PC-3 (cell line): ENCODE measurements at regions not wholly inside any gene's neighbourhood (a gene's known extent, or its start where the extent isn't known, plus 50 kb on each side); places are given as distances from the start of the nearest gene placed in this dataset.
A peak's percentile ranks its signal among the peaks of the same experiment; 100 is the strongest.

Source experiments
- ATAC-seq: fragments of 200-7000 bp; cut with Tn5 transposase; 2 replicates; pipeline ENCODE4 v1.9.1; 2020; ENCODE audit warnings: mild to moderate bottlenecking, moderate library complexity
- BruUV-seq: library from RNA; stranded (reverse); fragments of 400-500 nt; replicated peaks from 2 replicates; lab custom pipeline; 2021; lab: Mats Ljungman, UMichigan
- CTCF ChIA-PET: fragments of 300-600 bp; sonication (Branson Sonifier 250); formaldehyde crosslinking; loops from one replicate; lab custom pipeline; 2022; ENCODE audit warnings: antibody characterized with exemption; lab: Charles Lee
- POLR2A ChIA-PET: fragments of 300-600 bp; sonication (Branson Sonifier 250); formaldehyde crosslinking; loops from one replicate; lab custom pipeline; 2022; ENCODE audit warnings: antibody characterized with exemption; ENCODE audit not compliant: unreplicated experiment; lab: Charles Lee
- DNase-seq: peaks from one replicate; pipeline ENCODE4 v3.0.0-alpha.2; 2015
- H2AFZ ChIP-seq: fragments of 300-600 bp; sonication (generic); 2 replicates; pipeline ENCODE4 v1.6.0; 2016; ENCODE audit warnings: antibody characterized with exemption, low read length
- H3F3A ChIP-seq: fragments of 300-600 bp; sonication (generic); one replicate; pipeline ENCODE4 v1.6.0; 2017; ENCODE audit warnings: antibody characterized with exemption, low read length, control low read depth, mild to moderate bottlenecking; ENCODE audit not compliant: unreplicated experiment
- H3K27ac ChIP-seq: fragments of 300-600 bp; sonication (generic); 2 replicates; pipeline ENCODE4 v1.5.1; 2016; ENCODE audit warnings: mild to moderate bottlenecking, low read length
- H3K27me3 ChIP-seq: fragments of 300-600 bp; sonication (generic); 2 replicates; pipeline ENCODE4 v1.6.1; 2016; ENCODE audit warnings: low read length, mixed read lengths
- H3K36me3 ChIP-seq: fragments of 300-600 bp; sonication (generic); 2 replicates; pipeline ENCODE4 v1.6.1; 2016; ENCODE audit warnings: low read depth, mixed run types, low read length, mixed read lengths
- H3K4me1 ChIP-seq: fragments of 300-600 bp; sonication (generic); 2 replicates; pipeline ENCODE4 v1.5.1; 2016; ENCODE audit warnings: low read length; ENCODE audit not compliant: insufficient read depth
- H3K4me2 ChIP-seq: fragments of 300-600 bp; sonication (generic); 2 replicates; pipeline ENCODE4 v1.6.0; 2016; ENCODE audit warnings: low read length
- H3K4me3 ChIP-seq: fragments of 300-600 bp; sonication (generic); 2 replicates; pipeline ENCODE4 v1.5.1; 2016; ENCODE audit warnings: mild to moderate bottlenecking, low read length, mixed read lengths
- H3K79me2 ChIP-seq: fragments of 300-600 bp; sonication (generic); 2 replicates; pipeline ENCODE4 v1.6.1; 2017; ENCODE audit warnings: low read length, mixed read lengths
- H3K9ac ChIP-seq: fragments of 300-600 bp; sonication (generic); 2 replicates; pipeline ENCODE4 v1.6.0; 2016; ENCODE audit warnings: mild to moderate bottlenecking, low read length
- H3K9me2 ChIP-seq: fragments of 300-600 bp; sonication (generic); replicated peaks from 2 replicates; pipeline ENCODE4 v1.6.1; 2016; ENCODE audit warnings: mixed run types, low read length, mixed read lengths
- H3K9me3 ChIP-seq: fragments of 300-600 bp; sonication (generic); 2 replicates; pipeline ENCODE4 v1.6.1; 2016; ENCODE audit warnings: low read length, mixed read lengths
- H4K20me1 ChIP-seq: fragments of 300-600 bp; sonication (generic); 2 replicates; pipeline ENCODE4 v1.6.1; 2016; ENCODE audit warnings: low read length, mixed read lengths
- CTCF ChIP-seq: fragments of 300-600 bp; sonication (generic); conservative IDR thresholded peaks from 2 replicates; pipeline ENCODE4 v1.5.1; 2017; ENCODE audit warnings: antibody characterized with exemption, low read depth, mild to moderate bottlenecking, low read length
- EZH2 ChIP-seq: fragments of 300-600 bp; sonication (generic); IDR thresholded peaks from one replicate; pipeline ENCODE4 v1.6.1; 2017; ENCODE audit warnings: antibody characterized with exemption, mild to moderate bottlenecking, low read length; ENCODE audit not compliant: unreplicated experiment
- EZH2phosphoT487 ChIP-seq: fragments of 300-600 bp; sonication (generic); IDR thresholded peaks from 2 replicates; pipeline ENCODE4 v1.6.1; 2018; ENCODE audit warnings: mild to moderate bottlenecking, antibody characterized with exemption, low read length, borderline replicate concordance
- intact Hi-C: fragments of 100-400 bp; cut with micrococcal nuclease; formaldehyde crosslinking; loops from 2 replicates; pipeline ENCODE4 v1.9.0; 2023

- H3K4me3 ChIP-seq: no peak overlapping the region
- BruUV-seq: no TSS peak
- H4K20me1 ChIP-seq: no peaks in the 10 kb centered on the region
- CTCF ChIA-PET: no interaction called here
- intact Hi-C loops: loop anchor here (5.0 kb wide), 1 partner anchor 331 kb away; no protein-coding TSS in a partner anchor
- H2AFZ ChIP-seq: no peak overlapping the region
- no peaks in the 10 kb centered on the region for H3F3A ChIP-seq
- no peak overlapping the region for H3K9ac ChIP-seq
- 0 out of 2 replicates have a peak, but pooled peaks cover 4% of the 10 kb centered on the region for H3K9me2 ChIP-seq
- H3K27me3 ChIP-seq: no peaks in the 10 kb centered on the region
- H3K4me2 ChIP-seq: peak overlapping the region; percentile 38; the same call in 1 of the 2 replicates
- H3K4me1 ChIP-seq: peaks cover 18% of the 10 kb centered on the region
- ATAC-seq: peak; percentile 67
- H3K36me3 ChIP-seq: no peaks in the 10 kb centered on the region
- TF ChIP-seq CTCF: no peak
- TF ChIP-seq EZH2: no peak
- no peak for TF ChIP-seq EZH2phosphoT487
- POLR2A ChIA-PET: no interaction called here
- H3K9me3 ChIP-seq: no peaks in the 10 kb centered on the region
- no peaks in the 10 kb centered on the region for H3K79me2 ChIP-seq
- no peak overlapping the region for H3K27ac ChIP-seq
- DNase-seq: peak; percentile 74
These were observed 911.8 kb downstream of the CENPC start for GRCh38 chr4:66633477-66633876.

- POLR2A ChIA-PET: no interaction called here
These were observed 915.4 kb downstream of the CENPC start for GRCh38 chr4:66629927-66630326.

More at GRCh38 chr4:66629927-66630326, 915.4 kb downstream of the CENPC start:
- no peak overlapping the region for H3K4me3 ChIP-seq
- CTCF ChIA-PET: no interaction called here
- H3K9ac ChIP-seq: no peak overlapping the region
- H3K27me3 ChIP-seq: no peaks in the 10 kb centered on the region
- no peak overlapping the region for H3K4me2 ChIP-seq
- no peaks in the 10 kb centered on the region for H3K36me3 ChIP-seq
- no peaks in the 10 kb centered on the region for H3K9me3 ChIP-seq
- DNase-seq: peak; percentile 47
- H2AFZ ChIP-seq: no peak overlapping the region
- TF ChIP-seq EZH2phosphoT487: no peak
- TF ChIP-seq EZH2: no peak
- TF ChIP-seq CTCF: no peak
- H3K27ac ChIP-seq: no peak overlapping the region
- H4K20me1 ChIP-seq: no peaks in the 10 kb centered on the region
- ATAC-seq: peak; percentile 54
- H3K79me2 ChIP-seq: no peaks in the 10 kb centered on the region
- H3F3A ChIP-seq: no peaks in the 10 kb centered on the region
- 0 out of 2 replicates have a peak, but pooled peaks cover 4% of the 10 kb centered on the region for H3K9me2 ChIP-seq
- no TSS peak for BruUV-seq
- peaks cover 31% of the 10 kb centered on the region for H3K4me1 ChIP-seq
- intact Hi-C loops: loop anchor here (5.0 kb wide), 1 partner anchor 328 kb away; no protein-coding TSS in a partner anchor
